Left lung (tissue), 4 donors: ENCODE measurements at regions not wholly inside any gene's neighbourhood (a gene's known extent, or its start where the extent isn't known, plus 50 kb on each side); places are given as distances from the start of the nearest gene placed in this dataset.

Source experiments
- ATAC-seq: fragments of 200-7000 bp; cut with Tn5 transposase; one replicate; pipeline ENCODE4 v1.9.1; 2020; ENCODE audit warnings: moderate library complexity
- DNase-seq, 4 donors: peaks; one replicate each; pipeline ENCODE4 v3.0.0-alpha.2; 2013 to 2020
- H3K27ac ChIP-seq, 2 donors: fragments of 200-600 bp; sonication (generic) in 1 of 2; one replicate each; pipeline versions ENCODE4 v1.5.0 to v1.8.0; 2020 to 2021
- H3K27me3 ChIP-seq, 2 donors: fragments of 200-600 bp; sonication (generic) in 1 of 2; one replicate each; pipeline versions ENCODE4 v1.5.0 to v1.8.0; 2020 to 2021
- H3K36me3 ChIP-seq, 2 donors: fragments of 200-600 bp; sonication (generic) in 1 of 2; one replicate each; pipeline versions ENCODE4 v1.5.0 to v1.8.0; 2020 to 2021
- H3K4me1 ChIP-seq, 2 donors: fragments of 200-600 bp; one replicate each; pipeline ENCODE4 v1.8.0; 2021
- H3K4me3 ChIP-seq, 2 donors: fragments of 200-600 bp; sonication (generic) in 1 of 2; one replicate each; pipeline versions ENCODE4 v1.5.0 to v1.8.0; 2020 to 2021; ENCODE audit warnings: mild to moderate bottlenecking in 1 of 2
- H3K9me3 ChIP-seq, 2 donors: fragments of 200-600 bp; sonication (generic) in 1 of 2; one replicate each; pipeline versions ENCODE4 v1.5.0 to v1.8.0; 2020 to 2021
- intact Hi-C, 2 donors: fragments of 100-400 bp; cut with DNase I; formaldehyde crosslinking; loops; one replicate each; pipeline versions ENCODE4 v1.11.2 to v1.14.2; 2022
- TF ChIP-seq, protein P1 (sequence below), 2 donors: fragments of 200-600 bp; sonication (generic) in 1 of 2; IDR thresholded peaks; one replicate each; pipeline versions ENCODE4 v1.5.0 to v1.8.0; 2021; ENCODE audit warnings: antibody characterized with exemption in 2 of 2
- donor health status: DM: no; HTN: yes; CAD: no.
- donor health status: DM: no; HTN: no; CAD: no.

DNA sequence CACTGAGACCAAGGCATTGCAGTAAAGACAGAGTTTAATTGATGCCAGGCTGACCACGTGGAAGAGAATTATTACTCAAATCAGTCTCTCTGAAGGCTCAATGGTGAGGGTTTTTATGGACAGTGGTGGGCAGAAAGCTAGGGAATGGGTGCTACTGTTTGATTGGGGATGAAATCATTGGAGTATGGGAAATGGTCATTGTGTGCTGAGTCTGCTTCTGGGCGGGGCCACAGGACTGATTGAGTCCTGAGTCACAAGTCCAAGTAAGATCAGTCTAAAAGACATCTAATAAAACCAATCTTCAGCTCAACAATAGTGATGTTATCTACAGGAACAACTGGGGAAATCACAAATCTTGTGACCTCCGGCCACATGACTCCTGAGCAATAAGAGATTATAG, 868.4 kb downstream of the SORCS3 start:
- Histone ChIP-seq H3K9me3 (no peaks in the 10 kb centered on the region), H3K27me3 (no peaks in the 10 kb centered on the region), H3K27ac (no peak overlapping the region), H3K4me1 (no peaks in the 10 kb centered on the region), H3K4me3 (no peak overlapping the region), H3K36me3 (no peaks in the 10 kb centered on the region)
- intact Hi-C loops, result no loop called here
- TF ChIP-seq, protein P1, sequence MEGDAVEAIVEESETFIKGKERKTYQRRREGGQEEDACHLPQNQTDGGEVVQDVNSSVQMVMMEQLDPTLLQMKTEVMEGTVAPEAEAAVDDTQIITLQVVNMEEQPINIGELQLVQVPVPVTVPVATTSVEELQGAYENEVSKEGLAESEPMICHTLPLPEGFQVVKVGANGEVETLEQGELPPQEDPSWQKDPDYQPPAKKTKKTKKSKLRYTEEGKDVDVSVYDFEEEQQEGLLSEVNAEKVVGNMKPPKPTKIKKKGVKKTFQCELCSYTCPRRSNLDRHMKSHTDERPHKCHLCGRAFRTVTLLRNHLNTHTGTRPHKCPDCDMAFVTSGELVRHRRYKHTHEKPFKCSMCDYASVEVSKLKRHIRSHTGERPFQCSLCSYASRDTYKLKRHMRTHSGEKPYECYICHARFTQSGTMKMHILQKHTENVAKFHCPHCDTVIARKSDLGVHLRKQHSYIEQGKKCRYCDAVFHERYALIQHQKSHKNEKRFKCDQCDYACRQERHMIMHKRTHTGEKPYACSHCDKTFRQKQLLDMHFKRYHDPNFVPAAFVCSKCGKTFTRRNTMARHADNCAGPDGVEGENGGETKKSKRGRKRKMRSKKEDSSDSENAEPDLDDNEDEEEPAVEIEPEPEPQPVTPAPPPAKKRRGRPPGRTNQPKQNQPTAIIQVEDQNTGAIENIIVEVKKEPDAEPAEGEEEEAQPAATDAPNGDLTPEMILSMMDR (IDR thresholded peaks at IDR 0.05), result no peak
- no peak for DNase-seq
- no peak for ATAC-seq

DNA sequence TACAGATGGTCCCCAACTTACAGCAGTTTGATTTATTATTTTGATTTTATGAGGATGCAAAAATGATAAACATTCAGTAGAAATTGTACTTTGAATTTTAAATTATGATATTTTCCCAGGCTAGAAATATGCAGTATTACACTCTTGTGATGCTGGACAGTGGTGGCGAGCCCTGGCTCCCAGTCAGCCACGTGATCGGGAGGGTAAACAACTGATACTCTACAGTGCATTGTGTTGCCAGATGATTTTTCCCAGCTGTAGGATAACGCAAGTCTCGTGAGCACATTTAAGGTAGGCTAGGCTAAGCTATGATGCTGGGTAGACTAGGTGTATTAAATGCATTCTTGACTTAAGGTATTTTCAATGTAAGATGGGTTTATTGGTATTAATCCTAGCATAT, 865.2 kb downstream of the SORCS3 start:
- TF ChIP-seq, protein P1 (IDR thresholded peaks at IDR 0.05), result no peak
- Histone ChIP-seq H3K9me3 (no peaks in the 10 kb centered on the region), H3K4me1 (no peaks in the 10 kb centered on the region), H3K27ac (no peak overlapping the region), H3K4me3 (no peak overlapping the region), H3K27me3 (no peaks in the 10 kb centered on the region), H3K36me3 (no peaks in the 10 kb centered on the region)
- intact Hi-C loops, result no loop called here
- DNase-seq (peak in 2 of 4 donors; percentile 1 to 35), ATAC-seq (no peak)

DNA sequence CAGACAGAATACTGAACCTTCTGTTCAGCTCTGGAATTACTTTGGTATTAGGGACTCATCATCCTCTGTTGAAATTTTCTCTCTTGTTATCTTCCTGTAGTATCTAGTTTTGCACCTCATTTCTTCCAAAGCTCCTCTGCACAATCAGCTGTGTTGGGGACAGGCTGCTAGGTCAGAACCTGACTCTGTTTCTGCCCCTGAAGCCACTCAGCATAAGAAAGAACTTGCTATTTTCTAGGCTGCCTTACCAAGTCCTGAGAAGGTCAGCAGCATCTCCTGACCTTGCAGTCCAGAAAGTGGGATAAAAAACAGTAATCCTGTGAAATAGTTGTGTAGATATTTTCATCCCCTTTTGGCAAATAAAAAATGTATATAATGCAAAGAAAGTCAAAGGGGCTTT, 862.6 kb downstream of the SORCS3 start:
- TF ChIP-seq, protein P1 (IDR thresholded peaks at IDR 0.05), result no peak
- intact Hi-C loops, result no loop called here
- no peak for ATAC-seq

DNA sequence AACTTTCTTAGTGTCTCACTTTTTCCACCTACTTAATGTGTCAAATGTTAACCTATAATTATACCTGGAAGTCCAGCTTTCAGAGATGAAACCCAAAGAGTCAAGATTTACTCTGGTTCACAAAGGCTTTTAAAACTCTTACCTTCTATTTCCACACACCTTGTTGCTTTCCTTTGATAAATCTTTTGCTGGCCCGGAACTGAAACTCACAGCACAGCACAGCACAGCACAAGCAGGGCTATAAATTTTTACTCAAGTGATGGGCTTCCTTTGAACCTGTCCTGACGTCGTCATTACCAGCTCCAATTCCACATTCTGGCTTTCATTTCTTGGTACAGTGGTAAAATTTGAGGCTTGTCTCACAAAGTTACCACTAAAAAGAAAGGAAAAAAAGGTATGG, 861.0 kb downstream of the SORCS3 start:
- no peak for ATAC-seq
- Histone ChIP-seq H3K9me3 (no peaks in the 10 kb centered on the region), H3K36me3 (no peaks in the 10 kb centered on the region), H3K27me3 (no peaks in the 10 kb centered on the region), H3K27ac (no peak overlapping the region), H3K4me1 (no peaks in the 10 kb centered on the region), H3K4me3 (no peak overlapping the region)
- TF ChIP-seq, protein P1 (IDR thresholded peaks at IDR 0.05), result no peak
- intact Hi-C loops, result no loop called here
- DNase-seq, result no peak

More for the DNA sequence above, 862.6 kb downstream of the SORCS3 start:
- no peak overlapping the region for H3K27ac ChIP-seq
- no peak for DNase-seq
- no peaks in the 10 kb centered on the region for H3K36me3 ChIP-seq
- no peaks in the 10 kb centered on the region for H3K4me1 ChIP-seq
- H3K4me3 ChIP-seq, result no peak overlapping the region
- H3K9me3 ChIP-seq, result no peaks in the 10 kb centered on the region
- no peaks in the 10 kb centered on the region for H3K27me3 ChIP-seq

DNA sequence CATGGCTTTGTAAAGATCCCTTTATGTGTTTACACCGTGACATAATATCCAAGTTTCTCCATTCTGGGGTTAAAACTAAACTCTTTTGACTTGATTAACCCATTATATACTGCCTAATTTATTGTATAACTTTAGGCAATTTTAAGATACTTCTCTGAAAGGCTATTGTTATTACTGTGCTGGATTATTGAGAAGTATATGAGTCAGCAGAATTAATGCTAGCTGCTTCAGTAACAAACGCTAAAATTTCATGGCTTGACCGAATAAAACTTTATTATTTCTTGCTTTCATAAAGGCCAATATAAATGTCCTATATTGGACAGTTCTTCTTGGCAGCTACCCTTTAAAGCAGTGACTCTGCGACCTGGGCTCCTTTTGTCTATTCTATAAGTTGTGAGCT, 853.9 kb downstream of the SORCS3 start:
- H3K36me3 ChIP-seq, result no peaks in the 10 kb centered on the region
- H3K4me3 ChIP-seq, result no peak overlapping the region
- no peaks in the 10 kb centered on the region for H3K27me3 ChIP-seq
- H3K9me3 ChIP-seq, result no peaks in the 10 kb centered on the region
- no peak for ATAC-seq
- no peak for DNase-seq
- H3K27ac ChIP-seq, result no peak overlapping the region
- intact Hi-C loops, result no loop called here
- no peaks in the 10 kb centered on the region for H3K4me1 ChIP-seq
- TF ChIP-seq, protein P1 (IDR thresholded peaks at IDR 0.05), result no peak
